Tibial nerve (tissue), 3 donors: ENCODE measurements at regions not wholly inside any gene's neighbourhood (a gene's known extent, or its start where the extent isn't known, plus 50 kb on each side); places are given as distances from the start of the nearest gene placed in this dataset.

ENCODE experiments used
- EP300 ChIP-seq, 2 donors: sonication (generic); formaldehyde crosslinking; IDR thresholded peaks; one replicate each; pipeline ENCODE4 v1.6.1; 2017; ENCODE audit warnings: antibody characterized with exemption in 2 of 2, mild to moderate bottlenecking in 1 of 2
- POLR2A ChIP-seq, 2 donors: fragments of 450-650 bp; IDR thresholded peaks; one replicate each; pipeline ENCODE4 v1.6.1; 2017; ENCODE audit warnings: antibody characterized with exemption in 2 of 2, mild to moderate bottlenecking in 2 of 2, moderate library complexity in 2 of 2

DNA sequence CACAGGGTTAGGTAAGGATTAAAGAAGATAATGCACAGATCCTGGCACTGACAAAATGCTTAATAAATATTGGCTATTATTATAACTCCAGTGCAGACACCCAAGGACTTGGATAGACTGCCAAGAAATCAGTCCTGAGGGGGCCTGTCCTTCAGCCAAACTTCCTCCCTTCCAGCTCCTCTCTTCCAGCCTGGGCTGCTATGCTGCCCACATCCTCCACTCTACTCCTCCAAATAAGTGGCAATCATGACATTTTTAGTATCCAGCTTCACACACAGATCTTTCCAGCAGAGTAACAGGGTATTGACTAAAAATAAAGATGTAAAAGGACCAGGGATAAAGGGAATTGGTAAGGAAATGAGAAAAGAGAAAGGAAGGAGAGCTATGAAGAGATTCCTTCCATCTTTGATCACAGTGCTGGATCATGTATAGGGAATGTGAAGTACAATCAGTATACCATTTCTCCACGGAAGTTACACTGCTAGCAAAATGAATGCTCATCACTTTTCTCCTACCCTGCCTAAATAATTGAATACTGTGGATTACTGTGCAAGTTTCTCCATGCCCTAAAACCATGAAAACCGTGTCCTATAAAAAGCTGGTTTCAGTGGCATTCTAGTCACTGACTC, 136.0 kb upstream of the OSMR start:
- TF ChIP-seq POLR2A (IDR thresholded peaks at IDR 0.05) (no peak), EP300 (IDR thresholded peaks at IDR 0.05) (no peak)
